Stomach smooth muscle (tissue), 2 donors: ENCODE measurements at regions not wholly inside any gene's neighbourhood (a gene's known extent, or its start where the extent isn't known, plus 50 kb on each side); places are given as distances from the start of the nearest gene placed in this dataset.
"Not testable (repeated sequence)": the region's sequence is repeated elsewhere in the genome, so short reads cannot be mapped to it uniquely, and the experiment has no call there.

ENCODE experiments used
- H3K27ac ChIP-seq: one replicate; pipeline ENCODE4 v1.7.0; 2013; ENCODE audit warnings: mild to moderate bottlenecking, low read length, inconsistent platforms
- H3K27me3 ChIP-seq, 2 donors: one replicate each; pipeline ENCODE4 v1.7.0; 2013; ENCODE audit warnings: low read length in 2 of 2; ENCODE audit not compliant: insufficient read depth in 2 of 2, control insufficient read depth in 1 of 2
- H3K36me3 ChIP-seq, 2 donors: one replicate each; pipeline ENCODE4 v1.7.0; 2013; ENCODE audit warnings: low read length in 2 of 2; ENCODE audit not compliant: control insufficient read depth in 2 of 2, insufficient read depth in 2 of 2
- H3K4me1 ChIP-seq: one replicate; pipeline ENCODE4 v1.7.0; 2013; ENCODE audit warnings: low read length; ENCODE audit not compliant: control insufficient read depth, insufficient read depth
- H3K4me3 ChIP-seq, 2 donors: one replicate each; pipeline ENCODE4 v1.7.0; 2013; ENCODE audit warnings: low read length in 2 of 2
- H3K9ac ChIP-seq, 2 donors: one replicate each; pipeline ENCODE4 v1.7.0; 2013; ENCODE audit warnings: low read length in 2 of 2, mild to moderate bottlenecking in 1 of 2
- H3K9me3 ChIP-seq, 2 donors: one replicate each; pipeline ENCODE4 v1.7.0; 2013; ENCODE audit warnings: low read length in 2 of 2; ENCODE audit not compliant: control insufficient read depth in 2 of 2
- donor health status: healthy.
- donor health status: Pancreatic carcinoma.

DNA sequence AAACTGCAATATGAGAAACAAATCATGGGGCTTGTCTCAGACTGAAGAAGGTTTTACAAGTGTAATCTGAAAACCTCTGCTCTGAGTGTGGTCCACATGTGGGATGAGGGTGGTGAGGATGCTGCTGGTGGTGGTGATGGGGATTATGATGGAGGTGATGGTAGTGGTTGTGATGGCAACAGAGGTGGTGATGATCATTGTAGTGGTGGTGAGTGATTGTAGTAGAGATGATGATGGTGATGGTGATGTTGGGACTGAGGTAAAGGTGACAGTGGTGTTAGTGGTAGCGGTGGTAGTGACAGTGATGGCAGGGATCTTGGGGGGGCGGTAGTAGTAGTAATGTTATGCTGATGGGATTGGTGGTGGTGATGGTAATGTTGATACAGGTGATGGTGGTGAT is 217.8 kb downstream of the ANAPC1 start:
- H3K36me3 ChIP-seq: no peaks in the 10 kb centered on the region
- no peaks in the 10 kb centered on the region for H3K27me3 ChIP-seq
- peaks cover 6% of the 10 kb centered on the region for H3K4me1 ChIP-seq
- no peak overlapping the region for H3K9ac ChIP-seq
- no peaks in the 10 kb centered on the region for H3K9me3 ChIP-seq
- no peak overlapping the region for H3K4me3 ChIP-seq
- no peak overlapping the region for H3K27ac ChIP-seq

GRCh38 chr2:111667001-111667400 is 217.0 kb downstream of the ANAPC1 start:
- no peak overlapping the region for H3K9ac ChIP-seq
- H3K4me1 ChIP-seq: peaks cover 8% of the 10 kb centered on the region
- no peaks in the 10 kb centered on the region for H3K9me3 ChIP-seq
- no peaks in the 10 kb centered on the region for H3K27me3 ChIP-seq
- no peaks in the 10 kb centered on the region for H3K36me3 ChIP-seq
- no peak overlapping the region for H3K27ac ChIP-seq
- no peak overlapping the region for H3K4me3 ChIP-seq

GRCh38 chr2:111667542-111668273 is 216.3 kb downstream of the ANAPC1 start:
- no peaks in the 10 kb centered on the region for H3K27me3 ChIP-seq
- no peak overlapping the region for H3K27ac ChIP-seq
- peaks cover 8% of the 10 kb centered on the region for H3K4me1 ChIP-seq
- H3K9me3 ChIP-seq: no peaks in the 10 kb centered on the region
- H3K36me3 ChIP-seq: no peaks in the 10 kb centered on the region
- H3K4me3 ChIP-seq: no peak overlapping the region
- no peak overlapping the region for H3K9ac ChIP-seq

GRCh38 chr2:111668274-111668616 is 215.7 kb downstream of the ANAPC1 start:
- no peaks in the 10 kb centered on the region for H3K9me3 ChIP-seq
- no peak overlapping the region for H3K27ac ChIP-seq

GRCh38 chr2:111668741-111669140 is 215.3 kb downstream of the ANAPC1 start:
- no peak overlapping the region for H3K9ac ChIP-seq
- H3K27ac ChIP-seq: no peak overlapping the region
- peaks cover 4% of the 10 kb centered on the region for H3K4me1 ChIP-seq
- H3K4me3 ChIP-seq: no peak overlapping the region
- no peaks in the 10 kb centered on the region for H3K36me3 ChIP-seq
- H3K9me3 ChIP-seq: no peaks in the 10 kb centered on the region
- H3K27me3 ChIP-seq: no peaks in the 10 kb centered on the region

More at GRCh38 chr2:111668274-111668616, 215.7 kb downstream of the ANAPC1 start:
- H3K4me1 ChIP-seq: peaks cover 4% of the 10 kb centered on the region
- no peak overlapping the region for H3K9ac ChIP-seq
- H3K27me3 ChIP-seq: no peaks in the 10 kb centered on the region
- H3K4me3 ChIP-seq: no peak overlapping the region
- no peaks in the 10 kb centered on the region for H3K36me3 ChIP-seq

- Histone ChIP-seq H3K9ac (no peak overlapping the region), H3K27ac (no peak overlapping the region), H3K4me1 (peaks cover 4% of the 10 kb centered on the region), H3K36me3 (no peaks in the 10 kb centered on the region), H3K4me3 (no peak overlapping the region), H3K27me3 (no peaks in the 10 kb centered on the region), H3K9me3 (no peaks in the 10 kb centered on the region)
Measured at GRCh38 chr2:111669928-111670695, 213.9 kb downstream of the ANAPC1 start.

- H3K4me1 ChIP-seq: peaks cover 4% of the 10 kb centered on the region
- no peak overlapping the region for H3K9ac ChIP-seq
- H3K27ac ChIP-seq: no peak overlapping the region
- no peaks in the 10 kb centered on the region for H3K36me3 ChIP-seq
- no peaks in the 10 kb centered on the region for H3K27me3 ChIP-seq
- no peaks in the 10 kb centered on the region for H3K9me3 ChIP-seq
- no peak overlapping the region for H3K4me3 ChIP-seq
Measured at GRCh38 chr2:111670776-111671175, 213.2 kb downstream of the ANAPC1 start.

DNA sequence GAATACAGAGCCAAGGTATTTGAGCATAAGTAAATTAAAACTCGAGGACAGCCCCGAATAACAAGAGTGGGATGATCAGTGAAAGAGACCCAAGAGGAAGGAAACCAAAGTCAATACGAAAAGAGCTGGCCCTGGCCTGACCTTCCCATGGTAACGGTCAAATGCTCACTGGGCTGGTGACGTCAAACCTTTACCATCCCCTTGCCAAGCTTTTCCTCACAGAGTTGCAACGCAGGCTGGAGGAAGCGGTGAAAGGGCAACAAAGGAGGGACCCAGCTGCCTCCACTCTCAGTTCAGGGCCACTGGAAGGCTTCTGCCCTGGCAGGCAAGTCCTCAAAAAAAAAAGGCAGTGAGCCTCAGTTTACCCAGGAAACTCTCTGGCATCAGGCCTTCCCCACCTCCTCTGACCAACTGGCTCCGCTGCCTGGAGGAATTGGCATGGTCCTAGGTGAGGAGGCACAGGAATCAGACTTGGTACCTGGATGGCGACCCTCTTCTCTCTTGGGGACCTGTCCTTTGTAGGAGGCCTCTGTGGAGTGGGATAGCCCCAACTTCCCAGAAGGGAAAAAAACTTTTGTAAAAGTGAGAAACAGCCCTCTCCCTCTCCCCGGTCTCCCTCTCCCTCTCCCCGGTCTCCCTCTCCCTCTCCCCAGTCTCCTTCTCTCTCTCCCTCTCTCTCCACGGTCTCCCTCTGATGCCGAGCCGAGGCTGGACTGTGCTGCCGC is 212.4 kb downstream of the ANAPC1 start:
- Histone ChIP-seq H3K27me3 (no peaks in the 10 kb centered on the region), H3K4me1 (peaks cover 4% of the 10 kb centered on the region), H3K4me3 (no peak overlapping the region), H3K27ac (no peak overlapping the region), H3K9me3 (no peaks in the 10 kb centered on the region), H3K36me3 (no peaks in the 10 kb centered on the region), H3K9ac (no peak overlapping the region)

DNA sequence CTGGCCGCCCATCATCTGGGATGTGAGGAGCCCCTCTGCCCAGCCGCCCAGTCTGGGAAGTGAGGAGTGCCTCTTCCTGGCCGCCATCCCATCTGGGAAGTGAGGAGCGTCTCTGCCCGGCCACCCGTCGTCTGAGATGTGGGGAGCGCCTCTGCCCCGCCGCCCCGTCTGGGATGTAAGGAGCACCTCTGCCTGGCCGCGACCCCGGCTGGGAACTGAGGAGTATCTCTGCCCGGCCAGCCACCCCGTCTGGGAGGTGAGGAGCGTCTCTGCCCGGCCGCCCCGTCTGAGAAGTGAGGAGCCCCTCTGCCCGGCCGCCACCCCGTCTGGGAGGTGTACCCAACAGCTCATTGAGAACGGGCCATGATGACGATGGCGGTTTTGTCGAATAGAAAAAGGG is 211.4 kb downstream of the ANAPC1 start:
- H3K9me3 ChIP-seq, H3K27me3 ChIP-seq, H3K9ac ChIP-seq, H3K27ac ChIP-seq, H3K4me1 ChIP-seq, H3K4me3 ChIP-seq, H3K36me3 ChIP-seq: not testable (repeated sequence)

GRCh38 chr2:111673526-111673925 is 210.5 kb downstream of the ANAPC1 start:
- no peak overlapping the region for H3K9ac ChIP-seq
- no peaks in the 10 kb centered on the region for H3K9me3 ChIP-seq
- H3K27me3 ChIP-seq: no peaks in the 10 kb centered on the region
- no peak overlapping the region for H3K4me3 ChIP-seq
- no peaks in the 10 kb centered on the region for H3K36me3 ChIP-seq
- H3K4me1 ChIP-seq: peaks cover 4% of the 10 kb centered on the region
- no peak overlapping the region for H3K27ac ChIP-seq
